Forelimb muscle (tissue), 1 donor: ENCODE measurements at regions not wholly inside any gene's neighbourhood (a gene's known extent, or its start where the extent isn't known, plus 50 kb on each side); places are given as distances from the start of the nearest gene placed in this dataset.
"Not testable (repeated sequence)": the region's sequence is repeated elsewhere in the genome, so short reads cannot be mapped to it uniquely, and the experiment has no call there.

Experiments
- DNase-seq: peaks from one replicate; pipeline ENCODE4 v3.0.0-alpha.2; 2013; ENCODE audit warnings: low read depth

GRCh38 chr18:23311351-23312121, 141.6 kb upstream of the RIOK3 start:
- no peak for DNase-seq

GRCh38 chr18:23313379-23313778, 139.7 kb upstream of the RIOK3 start:
- no peak for DNase-seq

GRCh38 chr18:23314672-23315071, 138.4 kb upstream of the RIOK3 start:
- no peak for DNase-seq

GRCh38 chr18:23316316-23316715, 136.8 kb upstream of the RIOK3 start:
- no peak for DNase-seq

- DNase-seq, result no peak
Measured at GRCh38 chr18:23316988-23317387, 136.1 kb upstream of the RIOK3 start.

GRCh38 chr18:23317975-23318675, 135.0 kb upstream of the RIOK3 start:
- no peak for DNase-seq

- DNase-seq, result no peak
Measured at GRCh38 chr18:23320709-23321236, 132.3 kb upstream of the RIOK3 start.

- DNase-seq, result no peak
Measured at GRCh38 chr18:23321996-23322395, 131.1 kb upstream of the RIOK3 start.

- no peak for DNase-seq
Measured at GRCh38 chr18:23324056-23324811, 128.9 kb upstream of the RIOK3 start.

- no peak for DNase-seq
Measured at GRCh38 chr18:23324861-23325260, 128.2 kb upstream of the RIOK3 start.

GRCh38 chr18:23329671-23330070, 123.4 kb upstream of the RIOK3 start:
- DNase-seq, result not testable (repeated sequence)

- DNase-seq, result no peak
Measured at GRCh38 chr18:23330423-23330822, 122.7 kb upstream of the RIOK3 start.

GRCh38 chr18:23331091-23331920, 121.8 kb upstream of the RIOK3 start:
- no peak for DNase-seq

GRCh38 chr18:23332356-23332755, 120.7 kb upstream of the RIOK3 start:
- no peak for DNase-seq

- DNase-seq, result no peak
Measured at GRCh38 chr18:23333827-23334226, 119.3 kb upstream of the RIOK3 start.

- DNase-seq, result no peak
Measured at GRCh38 chr18:23334569-23334968, 118.5 kb upstream of the RIOK3 start.

GRCh38 chr18:23336101-23336500, 117.0 kb upstream of the RIOK3 start:
- no peak for DNase-seq

GRCh38 chr18:23337599-23338444, 115.3 kb upstream of the RIOK3 start:
- DNase-seq, result no peak

- no peak for DNase-seq
Measured at GRCh38 chr18:23340661-23341060, 112.4 kb upstream of the RIOK3 start.

GRCh38 chr18:23341383-23341782, 111.7 kb upstream of the RIOK3 start:
- DNase-seq, result no peak
